SH-SY5Y (cell line): ENCODE measurements at regions not wholly inside any gene's neighbourhood (a gene's known extent, or its start where the extent isn't known, plus 50 kb on each side); places are given as distances from the start of the nearest gene placed in this dataset.

Experiments used
- GATA2 ChIP-seq: IDR thresholded peaks from 2 replicates; pipeline ENCODE4 v1.6.1; 2011; ENCODE audit warnings: mild to moderate bottlenecking, low read depth, low read length
- GATA3 ChIP-seq: IDR thresholded peaks from 2 replicates; pipeline ENCODE4 v1.6.1; 2011; ENCODE audit warnings: low read depth, mild to moderate bottlenecking, low read length, moderate library complexity

DNA sequence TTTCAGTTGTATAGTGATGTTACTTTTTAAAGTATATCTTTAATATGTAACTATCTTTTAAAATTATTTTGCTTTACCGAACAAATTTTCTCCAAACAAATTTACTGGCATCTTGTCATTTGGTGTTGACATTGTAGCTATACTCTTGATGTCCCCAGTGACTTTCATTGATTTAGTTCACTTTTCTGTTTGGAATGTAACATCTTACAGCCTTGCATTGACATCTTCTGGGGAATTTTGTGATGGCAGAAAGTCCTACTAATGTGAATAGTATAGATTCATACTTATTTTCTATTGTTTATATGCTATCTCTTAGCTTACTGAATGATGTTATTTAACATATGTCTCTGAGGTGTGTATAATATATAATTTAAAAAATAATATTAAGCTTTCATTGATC, 800.9 kb upstream of the ATXN8OS start:
- TF ChIP-seq GATA2 (no peak), GATA3 (no peak)
